SH-SY5Y (cell line): ENCODE measurements at regions not wholly inside any gene's neighbourhood (a gene's known extent, or its start where the extent isn't known, plus 50 kb on each side); places are given as distances from the start of the nearest gene placed in this dataset.

Experiments
- GATA2 ChIP-seq: IDR thresholded peaks from 2 replicates; pipeline ENCODE4 v1.6.1; 2011; ENCODE audit warnings: mild to moderate bottlenecking, low read depth, low read length
- GATA3 ChIP-seq: IDR thresholded peaks from 2 replicates; pipeline ENCODE4 v1.6.1; 2011; ENCODE audit warnings: low read depth, mild to moderate bottlenecking, low read length, moderate library complexity

GRCh38 chrX:4881277-4881676 is 1167.8 kb upstream of the PRKX start:
- TF ChIP-seq GATA3 (no peak), GATA2 (no peak)
